PC-9 (cell line): ENCODE measurements at regions not wholly inside any gene's neighbourhood (a gene's known extent, or its start where the extent isn't known, plus 50 kb on each side); places are given as distances from the start of the nearest gene placed in this dataset.

Source experiments
- BruUV-seq: library from RNA; stranded (reverse); fragments of 400-500 nt; replicated peaks from 2 replicates; lab custom pipeline; 2021; lab: Mats Ljungman, UMichigan
- CTCF ChIA-PET: fragments of 300-600 bp; sonication (Branson Sonifier 250); formaldehyde crosslinking; loops from one replicate; lab custom pipeline; 2022; ENCODE audit warnings: antibody characterized with exemption; lab: Charles Lee
- POLR2A ChIA-PET: fragments of 300-600 bp; sonication (Branson Sonifier 250); formaldehyde crosslinking; loops from one replicate; lab custom pipeline; 2022; ENCODE audit warnings: antibody characterized with exemption; ENCODE audit not compliant: unreplicated experiment; lab: Charles Lee
- DNase-seq, 2 experiments: peaks; one replicate each; pipeline versions ENCODE4 v3.0.0 to v3.0.0-alpha.2; 2015 to 2022; ENCODE audit warnings: mixed read lengths in 1 of 2
- H2AFZ ChIP-seq: fragments of 200-600 bp; sonication (generic); 2 replicates; pipeline ENCODE4 v1.8.1; 2017; ENCODE audit warnings: antibody characterized with exemption
- H3F3A ChIP-seq: fragments of 200-600 bp; sonication (generic); 2 replicates; pipeline ENCODE4 v1.8.1; 2017; ENCODE audit warnings: antibody characterized with exemption, mild to moderate bottlenecking, low read depth; ENCODE audit not compliant: insufficient read depth
- H3K27ac ChIP-seq: fragments of 200-600 bp; sonication (generic); 2 replicates; pipeline ENCODE4 v1.6.1; 2016; ENCODE audit warnings: mixed run types
- H3K27me3 ChIP-seq: fragments of 200-600 bp; sonication (generic); 2 replicates; pipeline ENCODE4 v1.6.1; 2016; ENCODE audit warnings: low read depth, mixed run types; ENCODE audit not compliant: insufficient read depth
- H3K36me3 ChIP-seq: fragments of 200-600 bp; sonication (generic); 2 replicates; pipeline ENCODE4 v1.6.1; 2016; ENCODE audit warnings: low read depth, mixed run types
- H3K4me1 ChIP-seq: fragments of 200-600 bp; sonication (generic); replicated peaks from 2 replicates; pipeline ENCODE4 v1.6.1; 2016; ENCODE audit warnings: mixed run types; ENCODE audit not compliant: insufficient read depth
- H3K4me2 ChIP-seq: fragments of 200-600 bp; sonication (generic); 2 replicates; pipeline ENCODE4 v1.6.1; 2017; ENCODE audit warnings: mixed run types
- H3K4me3 ChIP-seq: fragments of 200-600 bp; sonication (generic); 2 replicates; pipeline ENCODE4 v1.6.1; 2016; ENCODE audit warnings: mixed run types
- H3K79me2 ChIP-seq: fragments of 200-600 bp; sonication (generic); 2 replicates; pipeline ENCODE4 v1.6.1; 2017; ENCODE audit warnings: low read depth, mixed run types
- H3K9me2 ChIP-seq: fragments of 200-600 bp; sonication (generic); 2 replicates; pipeline ENCODE4 v1.8.1; 2017; ENCODE audit warnings: mild to moderate bottlenecking; ENCODE audit not compliant: insufficient read depth
- H3K9me3 ChIP-seq: fragments of 200-600 bp; sonication (generic); 2 replicates; pipeline ENCODE4 v1.8.1; 2016; ENCODE audit warnings: low read depth; ENCODE audit not compliant: insufficient read depth
- H4K20me1 ChIP-seq: fragments of 200-600 bp; sonication (generic); 2 replicates; pipeline ENCODE4 v1.8.1; 2017; ENCODE audit not compliant: insufficient read depth
- EZH2 ChIP-seq: fragments of 200-600 bp; sonication (generic); IDR thresholded peaks from 2 replicates; pipeline ENCODE4 v1.8.0; 2017; ENCODE audit warnings: antibody characterized with exemption, low read depth
- intact Hi-C: fragments of 100-400 bp; cut with micrococcal nuclease; formaldehyde crosslinking; loops from one replicate; pipeline ENCODE4 v1.10.0; 2022; ENCODE audit not compliant: unreplicated experiment
- TF ChIP-seq, protein P1 (sequence below): fragments of 200-600 bp; sonication (generic); conservative IDR thresholded peaks from 2 replicates; pipeline ENCODE4 v1.6.1; 2017; ENCODE audit warnings: mixed run types, antibody characterized with exemption, mild to moderate bottlenecking, moderate library complexity

DNA sequence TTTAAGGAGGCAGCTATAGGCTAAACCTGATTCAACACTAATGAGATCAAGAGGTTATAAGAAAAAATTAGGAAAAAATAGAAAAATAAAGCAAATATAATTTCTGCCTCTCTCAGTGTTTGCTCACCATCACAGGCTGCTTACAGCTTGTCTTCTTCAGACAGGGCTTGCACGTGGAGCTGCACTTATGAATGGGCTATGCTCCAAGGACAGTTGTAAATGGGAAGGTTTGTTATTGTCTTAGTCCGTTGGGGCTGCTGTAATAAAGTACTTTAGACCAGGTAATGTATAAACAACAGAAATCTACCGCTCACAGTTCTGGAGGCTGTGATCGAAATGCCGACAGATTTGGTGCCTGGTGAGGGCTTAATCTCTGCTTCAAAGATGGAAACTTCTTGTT is 219.8 kb downstream of the NEBL start:
- H3K4me1 ChIP-seq = no peaks in the 10 kb centered on the region
- peaks cover 41% of the 10 kb centered on the region for H3K27me3 ChIP-seq
- H3K4me3 ChIP-seq = no peak overlapping the region
- ChIA-PET CTCF (no interaction called here), POLR2A (no interaction called here)
- H3K36me3 ChIP-seq = no peaks in the 10 kb centered on the region
- no peaks in the 10 kb centered on the region for H4K20me1 ChIP-seq
- intact Hi-C loops = no loop called here
- no peak overlapping the region for H2AFZ ChIP-seq
- TF ChIP-seq, protein P1, sequence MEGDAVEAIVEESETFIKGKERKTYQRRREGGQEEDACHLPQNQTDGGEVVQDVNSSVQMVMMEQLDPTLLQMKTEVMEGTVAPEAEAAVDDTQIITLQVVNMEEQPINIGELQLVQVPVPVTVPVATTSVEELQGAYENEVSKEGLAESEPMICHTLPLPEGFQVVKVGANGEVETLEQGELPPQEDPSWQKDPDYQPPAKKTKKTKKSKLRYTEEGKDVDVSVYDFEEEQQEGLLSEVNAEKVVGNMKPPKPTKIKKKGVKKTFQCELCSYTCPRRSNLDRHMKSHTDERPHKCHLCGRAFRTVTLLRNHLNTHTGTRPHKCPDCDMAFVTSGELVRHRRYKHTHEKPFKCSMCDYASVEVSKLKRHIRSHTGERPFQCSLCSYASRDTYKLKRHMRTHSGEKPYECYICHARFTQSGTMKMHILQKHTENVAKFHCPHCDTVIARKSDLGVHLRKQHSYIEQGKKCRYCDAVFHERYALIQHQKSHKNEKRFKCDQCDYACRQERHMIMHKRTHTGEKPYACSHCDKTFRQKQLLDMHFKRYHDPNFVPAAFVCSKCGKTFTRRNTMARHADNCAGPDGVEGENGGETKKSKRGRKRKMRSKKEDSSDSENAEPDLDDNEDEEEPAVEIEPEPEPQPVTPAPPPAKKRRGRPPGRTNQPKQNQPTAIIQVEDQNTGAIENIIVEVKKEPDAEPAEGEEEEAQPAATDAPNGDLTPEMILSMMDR = no peak
- TF ChIP-seq EZH2 = no peak
- H3K27ac ChIP-seq = no peak overlapping the region
- no peaks in the 10 kb centered on the region for H3K9me2 ChIP-seq
- DNase-seq = no peak
- no peaks in the 10 kb centered on the region for H3K9me3 ChIP-seq
- no peaks in the 10 kb centered on the region for H3F3A ChIP-seq
- no TSS peak for BruUV-seq
- H3K79me2 ChIP-seq = no peaks in the 10 kb centered on the region
- H3K4me2 ChIP-seq = no peak overlapping the region

DNA sequence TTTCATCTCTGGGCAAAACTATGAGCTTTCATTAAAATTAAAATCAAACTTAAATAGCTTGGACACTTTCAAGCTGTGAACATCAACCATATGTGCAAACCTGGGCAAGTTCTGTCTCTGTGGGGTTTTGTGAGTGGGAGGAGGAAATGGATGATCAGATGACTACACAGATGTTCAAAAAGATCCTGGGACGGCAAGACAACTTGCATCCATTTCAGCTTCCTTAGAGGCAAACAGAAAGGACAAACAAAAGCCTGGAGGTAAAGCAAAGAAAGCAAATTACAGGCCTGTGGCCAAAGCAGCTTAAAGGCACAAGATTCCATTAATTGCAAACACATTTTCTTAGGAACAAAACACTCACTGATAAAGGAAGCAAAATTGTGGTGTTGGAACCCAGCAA is 222.2 kb downstream of the NEBL start:
- ChIA-PET POLR2A (no interaction called here), CTCF (no interaction called here)
- no peak for DNase-seq
- Histone ChIP-seq H3K36me3 (no peaks in the 10 kb centered on the region), H3K4me2 (no peak overlapping the region), H3K79me2 (no peaks in the 10 kb centered on the region), H4K20me1 (no peaks in the 10 kb centered on the region), H3K4me3 (no peak overlapping the region), H2AFZ (no peak overlapping the region), H3K27ac (no peak overlapping the region), H3K9me3 (no peaks in the 10 kb centered on the region), H3K27me3 (peaks cover 51% of the 10 kb centered on the region), H3K9me2 (no peaks in the 10 kb centered on the region), H3K4me1 (no peaks in the 10 kb centered on the region), H3F3A (no peaks in the 10 kb centered on the region)
- intact Hi-C loops = no loop called here
- no TSS peak for BruUV-seq
- no peak for TF ChIP-seq EZH2
- TF ChIP-seq, protein P1 = no peak

DNA sequence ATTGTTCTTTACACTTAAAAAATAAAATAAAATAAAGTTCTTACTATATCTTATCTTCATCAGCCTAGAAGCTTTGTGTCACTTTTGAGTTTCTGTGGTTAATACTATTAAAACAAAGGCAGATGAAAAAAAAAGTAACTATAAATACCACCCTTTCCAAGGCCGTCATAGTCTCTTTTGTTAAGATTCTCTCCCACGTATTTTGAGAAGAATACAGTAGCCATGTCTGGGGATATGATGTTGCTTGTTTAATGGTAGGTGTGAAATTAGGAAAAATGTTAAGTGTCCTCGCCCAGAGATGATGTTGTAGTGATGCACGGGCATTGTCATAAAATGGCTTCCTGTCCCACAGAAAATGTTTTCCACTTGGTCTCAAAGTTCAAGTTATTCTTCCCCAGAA is 223.9 kb downstream of the NEBL start:
- Histone ChIP-seq H3K9me2 (no peaks in the 10 kb centered on the region), H2AFZ (no peak overlapping the region), H3K4me1 (no peaks in the 10 kb centered on the region), H3K27ac (no peak overlapping the region), H3K27me3 (peaks cover 51% of the 10 kb centered on the region), H3K9me3 (no peaks in the 10 kb centered on the region), H3F3A (no peaks in the 10 kb centered on the region), H3K79me2 (no peaks in the 10 kb centered on the region), H3K4me3 (no peak overlapping the region), H3K4me2 (no peak overlapping the region), H4K20me1 (no peaks in the 10 kb centered on the region), H3K36me3 (no peaks in the 10 kb centered on the region)
- intact Hi-C loops = no loop called here
- CTCF ChIA-PET = no interaction called here
- POLR2A ChIA-PET = no interaction called here
- no peak for DNase-seq
- BruUV-seq = no TSS peak
- TF ChIP-seq, protein P1 = no peak
- TF ChIP-seq EZH2 = no peak
